D721Med (cell line): ENCODE measurements at regions not wholly inside any gene's neighbourhood (a gene's known extent, or its start where the extent isn't known, plus 50 kb on each side); places are given as distances from the start of the nearest gene placed in this dataset.

Source experiments
- DNase-seq: peaks from one replicate; pipeline ENCODE4 v3.0.0; 2011; ENCODE audit warnings: low spot score; ENCODE audit not compliant: insufficient read length
- FAIRE-seq: peaks from 2 replicates; lab custom pipeline; 2011; peaks lifted over from hg19 to GRCh38; lab: Jason Lieb, UNC
- CTCF ChIP-seq: IDR thresholded peaks from 2 replicates; pipeline ENCODE4 v1.5.1; 2012; ENCODE audit warnings: mild to moderate bottlenecking, control low read depth; ENCODE audit not compliant: insufficient read depth; ENCODE audit errors: missing control alignments

GRCh38 chr15:87591042-87591441 lies 665.5 kb downstream of the NTRK3 start:
- FAIRE-seq (no peak), DNase-seq (no peak)

DNA sequence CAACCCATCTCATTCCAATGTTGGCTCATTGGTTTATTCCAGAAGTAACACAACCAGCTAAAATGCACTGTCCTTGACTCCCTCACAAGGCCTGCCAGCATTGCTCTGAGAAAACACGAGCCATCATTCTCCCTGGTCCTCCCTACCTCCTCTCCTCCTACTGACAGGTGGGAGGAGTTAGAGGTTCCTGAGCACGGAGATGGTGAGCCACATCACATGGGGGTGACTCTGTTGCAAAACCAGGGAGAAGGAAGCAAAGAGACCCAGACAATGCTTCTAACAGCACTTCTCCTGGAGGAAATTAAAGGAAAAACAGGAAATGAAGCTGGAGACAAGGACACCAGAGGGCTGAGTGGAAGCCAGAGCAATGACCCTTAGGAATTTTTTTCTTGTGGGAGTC lies 667.4 kb downstream of the NTRK3 start:
- no peak for FAIRE-seq

More at GRCh38 chr15:87591042-87591441, 665.5 kb downstream of the NTRK3 start:
- no peak for TF ChIP-seq CTCF

DNA sequence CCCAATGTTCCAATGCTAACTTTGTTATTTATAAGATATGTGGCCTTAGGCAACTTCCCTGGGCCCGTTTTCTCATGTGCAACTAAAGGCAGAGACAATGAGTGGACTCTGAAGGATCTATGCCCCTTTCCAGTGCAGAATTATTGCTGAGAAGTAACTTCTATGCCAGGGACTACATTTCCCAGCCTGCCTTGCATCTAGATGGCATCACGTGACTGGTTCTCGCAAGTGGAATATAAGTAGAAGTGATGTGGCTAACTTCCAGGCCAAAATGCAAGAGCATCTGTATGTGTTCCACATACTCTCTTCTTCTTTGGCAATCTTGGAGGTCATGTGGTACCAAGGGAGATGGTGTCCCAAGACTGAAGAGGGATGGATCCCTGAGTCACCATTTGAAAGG lies 674.4 kb downstream of the NTRK3 start:
- no peak for DNase-seq
- FAIRE-seq: no peak
- TF ChIP-seq CTCF: no peak

More for the DNA sequence above, 667.4 kb downstream of the NTRK3 start:
- no peak for DNase-seq
- no peak for TF ChIP-seq CTCF

GRCh38 chr15:87579537-87579936 lies 677.0 kb downstream of the NTRK3 start:
- no peak for FAIRE-seq
- DNase-seq: no peak

GRCh38 chr15:87578776-87579175 lies 677.8 kb downstream of the NTRK3 start:
- FAIRE-seq (no peak), DNase-seq (no peak)
- TF ChIP-seq CTCF: no peak

More at GRCh38 chr15:87579537-87579936, 677.0 kb downstream of the NTRK3 start:
- TF ChIP-seq CTCF: no peak

DNA sequence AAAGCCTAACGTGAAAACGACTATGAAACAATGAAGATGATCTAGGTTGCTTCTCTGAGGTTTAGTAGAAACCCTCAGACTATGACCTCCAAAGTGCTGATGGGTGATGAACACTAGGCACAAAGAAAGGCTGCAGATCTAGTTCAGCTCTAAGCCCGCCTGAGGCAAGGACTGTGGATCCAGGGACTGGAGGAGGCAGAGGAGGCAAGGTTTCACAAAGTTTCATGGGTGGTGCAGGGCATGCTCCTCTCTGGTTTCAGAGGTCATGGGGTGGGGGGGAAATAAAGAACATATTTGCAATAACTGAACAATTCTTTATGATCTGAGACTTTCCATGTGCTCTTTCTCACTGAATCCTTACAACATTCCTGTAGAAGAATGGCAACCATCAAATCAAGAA lies 679.2 kb downstream of the NTRK3 start:
- DNase-seq (no peak), FAIRE-seq (no peak)
- TF ChIP-seq CTCF: no peak

GRCh38 chr15:87576486-87577176 lies 679.9 kb downstream of the NTRK3 start:
- DNase-seq: no peak
- FAIRE-seq: no peak
- TF ChIP-seq CTCF: no peak
